Spleen (tissue), 11 donors: ENCODE measurements at regions not wholly inside any gene's neighbourhood (a gene's known extent, or its start where the extent isn't known, plus 50 kb on each side); places are given as distances from the start of the nearest gene placed in this dataset.
"Not testable (repeated sequence)": the region's sequence is repeated elsewhere in the genome, so short reads cannot be mapped to it uniquely, and the experiment has no call there.

Experiments
- DNase-seq: peaks from one replicate; pipeline ENCODE4 v3.0.0-alpha.2; 2020
- H3K27ac ChIP-seq, 8 donors: fragments of 200-600 bp; sonication (generic) in 7 of 8; 1 replicate in 4 of 8; 2 replicates in 4 of 8; pipeline versions ENCODE4 v1.5.0 to v1.8.0; 2016 to 2021; ENCODE audit warnings: inconsistent platforms in 4 of 8, mild to moderate bottlenecking in 4 of 8, moderate library complexity in 1 of 8
- H3K27me3 ChIP-seq, 7 donors: fragments of 200-600 bp; sonication (generic) in 6 of 7; replicated peaks in 1 of 7; 1 replicate in 4 of 7; 2 replicates in 3 of 7; pipeline versions ENCODE4 v1.5.0 to v1.8.0; 2016 to 2021; ENCODE audit warnings: inconsistent platforms in 3 of 7, mild to moderate bottlenecking in 1 of 7
- H3K36me3 ChIP-seq, 6 donors: fragments of 200-600 bp; sonication (generic) in 5 of 6; 1 replicate in 4 of 6; 2 replicates in 2 of 6; pipeline versions ENCODE4 v1.5.0 to v1.8.0; 2016 to 2021; ENCODE audit warnings: inconsistent platforms in 2 of 6
- H3K4me1 ChIP-seq, 6 donors: fragments of 200-600 bp; sonication (generic) in 5 of 6; 1 replicate in 3 of 6; 2 replicates in 3 of 6; pipeline versions ENCODE4 v1.5.0 to v1.8.0; 2016 to 2021; ENCODE audit warnings: inconsistent platforms in 3 of 6
- H3K4me3 ChIP-seq, 8 donors: fragments of 200-600 bp; sonication (generic) in 7 of 8; 1 replicate in 4 of 8; 2 replicates in 4 of 8; pipeline versions ENCODE4 v1.5.0 to v1.8.0; 2016 to 2021; ENCODE audit warnings: inconsistent platforms in 4 of 8, mild to moderate bottlenecking in 4 of 8, moderate library complexity in 2 of 8
- H3K9me3 ChIP-seq, 8 donors: fragments of 200-600 bp; sonication (generic) in 7 of 8; 1 replicate in 4 of 8; 2 replicates in 4 of 8; pipeline versions ENCODE4 v1.5.0 to v1.8.0; 2016 to 2021; ENCODE audit warnings: inconsistent platforms in 4 of 8
- CTCF ChIP-seq, 11 experiments: fragments of 200-600 bp in 7 of 11; fragments of 450-650 bp in 4 of 11; sonication (generic) in 4 of 11; IDR thresholded peaks in 8 of 11; conservative IDR thresholded peaks in 3 of 11; 1 replicate in 7 of 11; 2 replicates in 4 of 11; pipeline versions ENCODE4 v1.4.0 to v1.8.0; 2016 to 2021; ENCODE audit warnings: antibody characterized with exemption in 11 of 11, inconsistent platforms in 4 of 11, mild to moderate bottlenecking in 1 of 11
- POLR2A ChIP-seq, 3 donors: fragments of 450-650 bp; IDR thresholded peaks; one replicate each; pipeline ENCODE4 v1.5.1; 2017; ENCODE audit warnings: antibody characterized with exemption in 3 of 3, mild to moderate bottlenecking in 1 of 3
- POLR2AphosphoS5 ChIP-seq, 3 donors: sonication (generic); formaldehyde crosslinking; IDR thresholded peaks; one replicate each; pipeline ENCODE4 v1.5.1; 2017; ENCODE audit warnings: antibody characterized with exemption in 3 of 3
- WGBS, 5 donors: extraction: QIAGEN DNeasy Blood & Tissue Kit in 3 of 5; methylation state at CpG; one replicate each; pipeline versions ENCODE4 v1.1.5 to v1.1.7; 2013 to 2018; 5-methylcytosine and 5-hydroxymethylcytosine counted together
- intact Hi-C: fragments of 100-400 bp; cut with DNase I; formaldehyde crosslinking; loops from one replicate; pipeline ENCODE4 v1.15.0; 2023; ENCODE audit warnings: low total_unique reads
- donor health status: healthy with polysubstance abuse.
- donor health status: DM: no; HTN: no; CAD: no; lungs with moderate emphysema.
- donor health status: DM: no; HTN: no; CAD: no.
- donor health status: Bipolar disorder and iron deficiency.
- donor health status: healthy.
- donor health status: DM: no; HTN: no; CAD: no.
- donor health status: DM: yes; HTN: yes; CAD: no.

- TF ChIP-seq CTCF (IDR thresholded peaks at IDR 0.05 in 8 of 11, conservative IDR thresholded peaks at IDR 0.05 in 3 of 11) (no peak), POLR2AphosphoS5 (IDR thresholded peaks at IDR 0.05) (no peak)
- 57 to 73% (median 68%) methylated on average over 14 of the region's 14 CpGs for WGBS, 5 donors
- no peak for DNase-seq
- Histone ChIP-seq H3K4me1 (peaks cover 0 to 58% (median 18%) of the 10 kb centered on the region in 6 donors), H3K4me3 (no peak overlapping the region), H3K27ac (peak overlapping the region in 5 of 8 donors; percentile 10 to 65 (median 46)), H3K27me3 (no peaks in the 10 kb centered on the region), H3K36me3 (peaks cover 0 to 42% (median 0%) of the 10 kb centered on the region in 6 donors), H3K9me3 (no peaks in the 10 kb centered on the region)
- intact Hi-C loops: no loop called here
Observed at GRCh38 chr6:150753371-150754064, 112.0 kb upstream of the MTHFD1L start.

GRCh38 chr6:150755042-150755441 lies 110.5 kb upstream of the MTHFD1L start:
- Histone ChIP-seq H3K27ac (peak overlapping the region in 4 of 8 donors; percentile 29 to 65 (median 51)), H3K4me3 (no peak overlapping the region), H3K9me3 (no peaks in the 10 kb centered on the region), H3K36me3 (peaks cover 0 to 42% (median 0%) of the 10 kb centered on the region in 6 donors), H3K4me1 (peaks cover 0 to 56% (median 24%) of the 10 kb centered on the region in 6 donors), H3K27me3 (no peaks in the 10 kb centered on the region)
- intact Hi-C loops: no loop called here
- DNase-seq: no peak
- TF ChIP-seq POLR2AphosphoS5 (IDR thresholded peaks at IDR 0.05) (no peak), CTCF (IDR thresholded peaks at IDR 0.05 in 8 of 11, conservative IDR thresholded peaks at IDR 0.05 in 3 of 11) (no peak)
- 72 to 87% (median 78%) methylated on average over 9 of the region's 9 CpGs for WGBS, 5 donors

GRCh38 chr6:150755524-150755923 lies 110.0 kb upstream of the MTHFD1L start:
- TF ChIP-seq POLR2AphosphoS5 (IDR thresholded peaks at IDR 0.05) (peak; percentile 45 to 69 (median 64)), POLR2A (IDR thresholded peaks at IDR 0.05) (no peak), CTCF (IDR thresholded peaks at IDR 0.05 in 8 of 11, conservative IDR thresholded peaks at IDR 0.05 in 3 of 11) (no peak)
- no peaks in the 10 kb centered on the region for H3K9me3 ChIP-seq
- peaks cover 0 to 56% (median 24%) of the 10 kb centered on the region in 6 donors for H3K4me1 ChIP-seq
- H3K36me3 ChIP-seq: peaks cover 0 to 42% (median 0%) of the 10 kb centered on the region in 6 donors
- 73 to 86% (median 75%) methylated on average over 10 of the region's 10 CpGs for WGBS, 5 donors
- DNase-seq: no peak
- intact Hi-C loops: no loop called here
- H3K27ac ChIP-seq: peak overlapping the region in 5 of 8 donors; percentile 17 to 65 (median 50)
- no peak overlapping the region for H3K4me3 ChIP-seq
- no peaks in the 10 kb centered on the region for H3K27me3 ChIP-seq

GRCh38 chr6:150756173-150756572 lies 109.3 kb upstream of the MTHFD1L start:
- no peak for DNase-seq
- Histone ChIP-seq H3K4me3 (no peak overlapping the region), H3K27me3 (no peaks in the 10 kb centered on the region), H3K36me3 (peaks cover 0 to 40% (median 0%) of the 10 kb centered on the region in 6 donors), H3K9me3 (no peaks in the 10 kb centered on the region), H3K27ac (peak overlapping the region in 6 of 8 donors; percentile 13 to 65 (median 40)), H3K4me1 (peaks cover 0 to 55% (median 24%) of the 10 kb centered on the region in 6 donors)
- TF ChIP-seq POLR2AphosphoS5 (IDR thresholded peaks at IDR 0.05): no peak
- intact Hi-C loops: no loop called here
- WGBS, 5 donors: 74 to 92% (median 80%) methylated on average over 7 of the region's 7 CpGs

GRCh38 chr6:150757807-150758206 lies 107.7 kb upstream of the MTHFD1L start:
- intact Hi-C loops, H3K4me3 ChIP-seq, H3K27ac ChIP-seq, DNase-seq, H3K27me3 ChIP-seq, H3K9me3 ChIP-seq: not testable (repeated sequence)
- 73 to 97% (median 96%) methylated on average over 4 of the region's 4 CpGs for WGBS, 5 donors
- peaks cover 0 to 67% (median 29%) of the 10 kb centered on the region in 6 donors for H3K4me1 ChIP-seq
- peaks cover 0 to 29% (median 0%) of the 10 kb centered on the region in 6 donors for H3K36me3 ChIP-seq
